HEK293 (cell line): ENCODE measurements at regions not wholly inside any gene's neighbourhood (a gene's known extent, or its start where the extent isn't known, plus 50 kb on each side); places are given as distances from the start of the nearest gene placed in this dataset.

ENCODE experiments used
- CTCF ChIA-PET: fragments of 350-600 bp; formaldehyde crosslinking; extraction: SDS; loops from one replicate; lab custom pipeline; 2021; ENCODE audit warnings: antibody characterized with exemption; lab: Yijun Ruan, JAX
- POLR2A ChIA-PET: fragments of 300-600 bp; formaldehyde crosslinking; extraction: SDS; loops from one replicate; lab custom pipeline; 2020; ENCODE audit warnings: antibody characterized with exemption, inconsistent platforms; lab: Yijun Ruan, JAX
- H3K27ac ChIP-seq: fragments of 200-500 bp; sonication (Bioruptor generic); 2 replicates; pipeline ENCODE4 v1.5.1; 2014; ENCODE audit warnings: low read depth, low read length, control low read depth, inconsistent platforms; ENCODE audit errors: extremely low read depth
- H3K36me3 ChIP-seq, 2 experiments: fragments of 200-500 bp in 1 of 2; sonication (Bioruptor generic) in 1 of 2; 1 replicate in 1 of 2; 2 replicates in 1 of 2; pipeline ENCODE4 v1.5.1; 2014 to 2017; ENCODE audit warnings: inconsistent platforms in 2 of 2, low read length in 2 of 2; ENCODE audit not compliant: control insufficient read depth in 2 of 2, insufficient read depth in 1 of 2
- H3K4me1 ChIP-seq: fragments of 200-500 bp; sonication (Bioruptor generic); 2 replicates; pipeline ENCODE4 v1.5.1; 2014; ENCODE audit warnings: mild to moderate bottlenecking, low read length, inconsistent platforms; ENCODE audit not compliant: control insufficient read depth, insufficient read depth
- H3K4me3 ChIP-seq: 2 replicates; pipeline ENCODE4 v1.5.1; 2011; ENCODE audit warnings: low read depth, mild to moderate bottlenecking, control low read depth, low read length, moderate library complexity
- H3K9me3 ChIP-seq: fragments of 200-500 bp; sonication (Bioruptor generic); 2 replicates; pipeline ENCODE4 v1.5.1; 2014; ENCODE audit warnings: low read depth, low read length, inconsistent platforms; ENCODE audit not compliant: control insufficient read depth, insufficient read depth
- BCL11B ChIP-seq: fragments of 450-650 bp; formaldehyde crosslinking; IDR thresholded peaks from 2 replicates; pipeline ENCODE4 v1.5.1; 2016; ENCODE audit warnings: low read depth, missing biosample characterization, missing genetic modification characterization
- OSR2 ChIP-seq: fragments of 450-650 bp; formaldehyde crosslinking; IDR thresholded peaks from 2 replicates; pipeline ENCODE4 v1.5.1; 2016; ENCODE audit warnings: missing biosample characterization, missing genetic modification characterization
- ZBTB48 ChIP-seq: fragments of 450-650 bp; formaldehyde crosslinking; IDR thresholded peaks from 2 replicates; pipeline ENCODE4 v1.5.1; 2016; ENCODE audit warnings: missing biosample characterization, missing genetic modification characterization
- ZNF146 ChIP-seq: fragments of 450-650 bp; formaldehyde crosslinking; IDR thresholded peaks from 2 replicates; pipeline ENCODE4 v1.5.1; 2016; ENCODE audit warnings: missing biosample characterization, missing genetic modification characterization
- ZNF169 ChIP-seq: fragments of 450-650 bp; formaldehyde crosslinking; IDR thresholded peaks from 2 replicates; pipeline ENCODE4 v1.5.1; 2016; ENCODE audit warnings: missing biosample characterization, missing genetic modification characterization
- ZNF2 ChIP-seq: fragments of 450-650 bp; formaldehyde crosslinking; IDR thresholded peaks from 2 replicates; pipeline ENCODE4 v1.5.1; 2016; ENCODE audit warnings: missing biosample characterization, missing genetic modification characterization
- ZNF248 ChIP-seq: fragments of 450-650 bp; formaldehyde crosslinking; IDR thresholded peaks from 2 replicates; pipeline ENCODE4 v1.5.1; 2017; ENCODE audit warnings: missing biosample characterization, missing genetic modification characterization
- ZNF335 ChIP-seq: fragments of 450-650 bp; formaldehyde crosslinking; conservative IDR thresholded peaks from 2 replicates; pipeline ENCODE4 v1.5.1; 2016; ENCODE audit warnings: missing biosample characterization, missing genetic modification characterization
- ZNF48 ChIP-seq: fragments of 450-650 bp; formaldehyde crosslinking; IDR thresholded peaks from 2 replicates; pipeline ENCODE4 v1.5.1; 2016; ENCODE audit warnings: missing biosample characterization, missing genetic modification characterization
- ZNF555 ChIP-seq: fragments of 450-650 bp; formaldehyde crosslinking; conservative IDR thresholded peaks from 2 replicates; pipeline ENCODE4 v1.5.1; 2017; ENCODE audit warnings: missing biosample characterization, mild to moderate bottlenecking, missing genetic modification characterization, inconsistent platforms
- ZNF664 ChIP-seq: fragments of 450-650 bp; formaldehyde crosslinking; IDR thresholded peaks from 2 replicates; pipeline ENCODE4 v1.5.1; 2016; ENCODE audit warnings: missing biosample characterization, missing genetic modification characterization
- ZNF677 ChIP-seq: fragments of 450-650 bp; IDR thresholded peaks from 2 replicates; pipeline ENCODE4 v1.5.0; 2018; ENCODE audit warnings: missing biosample characterization, mild to moderate bottlenecking, missing genetic modification characterization, moderate library complexity
- ZNF785 ChIP-seq: fragments of 450-650 bp; formaldehyde crosslinking; IDR thresholded peaks from 2 replicates; pipeline ENCODE4 v1.5.1; 2016; ENCODE audit warnings: missing biosample characterization, missing genetic modification characterization
- TF ChIP-seq, protein P1 (sequence below): fragments of 450-650 bp; formaldehyde crosslinking; IDR thresholded peaks from 2 replicates; pipeline ENCODE4 v1.5.1; 2016; ENCODE audit warnings: missing biosample characterization, missing genetic modification characterization
- TF ChIP-seq, protein P2 (sequence below): fragments of 450-650 bp; formaldehyde crosslinking; IDR thresholded peaks from 2 replicates; pipeline ENCODE4 v1.5.1; 2017; ENCODE audit warnings: missing biosample characterization, missing genetic modification characterization

DNA sequence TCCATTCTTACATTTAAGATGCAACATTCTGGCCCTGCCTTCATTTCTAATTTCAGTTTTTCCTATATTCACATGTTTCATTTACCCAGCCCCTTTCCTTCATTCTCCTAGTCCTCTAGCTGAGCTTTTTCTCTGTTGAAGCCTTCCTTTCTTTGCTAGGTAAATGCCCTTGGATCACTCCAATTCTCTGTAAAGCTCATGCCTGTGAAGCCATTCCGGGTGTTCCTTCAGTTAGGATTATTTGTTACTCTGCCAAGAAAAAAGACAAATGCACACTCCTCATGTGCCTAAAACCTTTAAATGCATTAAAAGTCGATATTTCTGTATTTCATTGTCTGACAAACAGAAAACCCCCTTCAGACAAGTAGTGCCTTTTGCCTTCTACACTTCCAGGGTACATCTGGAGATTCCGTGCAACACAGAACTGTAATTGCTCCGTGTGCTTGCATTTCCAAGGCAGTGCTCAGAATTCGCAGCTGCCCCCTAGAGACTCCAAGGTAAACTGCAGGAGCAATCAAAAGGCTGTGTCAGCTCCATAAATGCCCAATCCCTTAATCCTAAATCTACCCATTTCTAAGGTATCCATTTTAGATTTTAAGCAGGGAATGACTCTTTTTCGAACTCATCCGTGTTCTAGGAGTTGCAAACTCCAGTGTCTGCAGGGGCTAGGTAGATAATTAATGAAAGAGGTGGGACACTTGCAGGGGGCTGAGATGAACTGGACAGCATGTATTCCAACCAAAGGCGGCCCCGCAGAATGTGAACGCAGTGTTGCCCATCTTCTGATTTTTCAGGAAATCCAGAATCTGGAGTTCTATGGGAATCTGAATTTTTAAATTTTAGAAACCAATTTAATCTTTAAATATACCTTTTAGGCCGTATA is 320.2 kb downstream of the GRIN2B start:
- Histone ChIP-seq H3K36me3 (no peaks in the 10 kb centered on the region), H3K9me3 (no peaks in the 10 kb centered on the region), H3K4me1 (no peaks in the 10 kb centered on the region), H3K4me3 (no peak overlapping the region), H3K27ac (no peak overlapping the region)
- TF ChIP-seq ZNF2 (peak; percentile 94), ZBTB48 (tag by site-specific recombination) (peak; percentile 58; the same call in 1 of the 2 replicates)
- TF ChIP-seq, protein P1, sequence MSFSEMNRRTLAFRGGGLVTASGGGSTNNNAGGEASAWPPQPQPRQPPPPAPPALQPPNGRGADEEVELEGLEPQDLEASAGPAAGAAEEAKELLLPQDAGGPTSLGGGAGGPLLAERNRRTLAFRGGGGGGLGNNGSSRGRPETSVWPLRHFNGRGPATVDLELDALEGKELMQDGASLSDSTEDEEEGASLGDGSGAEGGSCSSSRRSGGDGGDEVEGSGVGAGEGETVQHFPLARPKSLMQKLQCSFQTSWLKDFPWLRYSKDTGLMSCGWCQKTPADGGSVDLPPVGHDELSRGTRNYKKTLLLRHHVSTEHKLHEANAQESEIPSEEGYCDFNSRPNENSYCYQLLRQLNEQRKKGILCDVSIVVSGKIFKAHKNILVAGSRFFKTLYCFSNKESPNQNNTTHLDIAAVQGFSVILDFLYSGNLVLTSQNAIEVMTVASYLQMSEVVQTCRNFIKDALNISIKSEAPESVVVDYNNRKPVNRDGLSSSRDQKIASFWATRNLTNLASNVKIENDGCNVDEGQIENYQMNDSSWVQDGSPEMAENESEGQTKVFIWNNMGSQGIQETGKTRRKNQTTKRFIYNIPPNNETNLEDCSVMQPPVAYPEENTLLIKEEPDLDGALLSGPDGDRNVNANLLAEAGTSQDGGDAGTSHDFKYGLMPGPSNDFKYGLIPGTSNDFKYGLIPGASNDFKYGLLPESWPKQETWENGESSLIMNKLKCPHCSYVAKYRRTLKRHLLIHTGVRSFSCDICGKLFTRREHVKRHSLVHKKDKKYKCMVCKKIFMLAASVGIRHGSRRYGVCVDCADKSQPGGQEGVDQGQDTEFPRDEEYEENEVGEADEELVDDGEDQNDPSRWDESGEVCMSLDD (tag by site-specific recombination): no peak
- ChIA-PET POLR2A (interaction anchor here (0.6 kb wide), 1 partner anchor 289 kb away, joined by 3 read pairs; no protein-coding TSS in a partner anchor), CTCF (interaction anchor here (0.6 to 2.5 kb wide), 20 partner anchors 8 to 1576 kb away, joined by 3 to 15 read pairs (median 4); no protein-coding TSS in a partner anchor)

DNA sequence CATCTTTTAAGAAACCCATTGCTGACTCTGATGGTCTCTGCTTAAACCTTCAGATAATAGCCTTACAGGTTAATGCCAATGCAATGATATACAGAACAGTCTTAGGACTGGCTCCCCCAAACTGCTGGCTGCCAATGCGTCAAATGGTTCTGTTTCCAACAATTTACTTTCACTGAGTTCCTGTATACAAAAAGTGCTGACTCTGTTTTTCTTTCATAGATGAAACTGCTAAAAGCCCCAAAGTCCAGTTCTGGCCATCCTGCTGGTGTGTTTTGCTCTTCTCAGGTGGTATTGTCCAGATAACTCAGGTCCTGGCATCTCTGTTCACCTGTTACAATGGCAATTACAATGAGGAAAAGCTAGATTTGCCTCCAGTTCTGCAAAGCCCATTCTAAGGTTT is 326.9 kb downstream of the GRIN2B start:
- TF ChIP-seq ZNF248 (tag by site-specific recombination): no peak
- no peak for TF ChIP-seq ZNF146 (tag by site-specific recombination)
- TF ChIP-seq OSR2: no peak
- no peak for TF ChIP-seq BCL11B (tag by site-specific recombination)
- no peak for TF ChIP-seq ZNF785 (tag by site-specific recombination)
- TF ChIP-seq ZNF48 (tag by site-specific recombination): no peak
- TF ChIP-seq, protein P1 (tag by site-specific recombination): no peak
- TF ChIP-seq, protein P2, sequence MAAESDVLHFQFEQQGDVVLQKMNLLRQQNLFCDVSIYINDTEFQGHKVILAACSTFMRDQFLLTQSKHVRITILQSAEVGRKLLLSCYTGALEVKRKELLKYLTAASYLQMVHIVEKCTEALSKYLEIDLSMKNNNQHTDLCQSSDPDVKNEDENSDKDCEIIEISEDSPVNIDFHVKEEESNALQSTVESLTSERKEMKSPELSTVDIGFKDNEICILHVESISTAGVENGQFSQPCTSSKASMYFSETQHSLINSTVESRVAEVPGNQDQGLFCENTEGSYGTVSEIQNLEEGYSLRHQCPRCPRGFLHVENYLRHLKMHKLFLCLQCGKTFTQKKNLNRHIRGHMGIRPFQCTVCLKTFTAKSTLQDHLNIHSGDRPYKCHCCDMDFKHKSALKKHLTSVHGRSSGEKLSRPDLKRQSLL (tag by site-specific recombination): no peak
- no peak for TF ChIP-seq ZNF664 (tag by site-specific recombination)
- TF ChIP-seq ZNF335 (tag by site-specific recombination): no peak
- TF ChIP-seq ZNF677 (tag by site-specific recombination): no peak
- TF ChIP-seq ZNF169 (tag by site-specific recombination): no peak
- TF ChIP-seq ZNF555 (tag by site-specific recombination): no peak
- no peak overlapping the region for H3K27ac ChIP-seq
- no peaks in the 10 kb centered on the region for H3K36me3 ChIP-seq
- POLR2A ChIA-PET: no interaction called here
- CTCF ChIA-PET: interaction anchor here (0.6 kb wide), 1 partner anchor 1137 kb away, joined by 3 read pairs; no protein-coding TSS in a partner anchor
- H3K4me3 ChIP-seq: no peak overlapping the region
- no peaks in the 10 kb centered on the region for H3K9me3 ChIP-seq
- no peaks in the 10 kb centered on the region for H3K4me1 ChIP-seq
